HG02943 (cell line): ENCODE measurements at regions not wholly inside any gene's neighbourhood (a gene's known extent, or its start where the extent isn't known, plus 50 kb on each side); places are given as distances from the start of the nearest gene placed in this dataset.
"Not testable (repeated sequence)": the region's sequence is repeated elsewhere in the genome, so short reads cannot be mapped to it uniquely, and the experiment has no call there.

Experiments
- ATAC-seq: cut with Tn5 transposase; IDR thresholded peaks from one replicate; pipeline ENCODE4 v1.9.1; 2021; ENCODE audit warnings: mild to moderate bottlenecking, low read depth, moderate library complexity; ENCODE audit not compliant: unreplicated experiment

DNA sequence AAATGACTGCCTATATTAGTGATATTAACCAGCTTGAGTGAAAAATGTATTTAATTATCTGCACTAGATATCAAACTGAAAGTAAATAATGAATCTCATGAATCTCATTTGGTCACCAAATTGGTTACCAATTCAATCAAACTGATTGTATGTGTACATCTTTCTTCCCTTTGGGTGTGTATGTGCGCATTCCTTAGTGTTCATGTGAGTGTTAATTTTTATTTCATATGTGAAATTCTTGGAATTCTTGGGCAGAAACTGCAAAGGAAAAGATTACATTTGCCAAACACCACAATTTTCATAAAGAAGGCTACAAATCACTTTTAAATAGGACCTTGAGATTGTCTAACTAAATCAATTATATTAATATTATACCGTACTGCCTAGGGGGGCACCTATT lies 648.4 kb upstream of the MARCKS start:
- ATAC-seq = no peak

DNA sequence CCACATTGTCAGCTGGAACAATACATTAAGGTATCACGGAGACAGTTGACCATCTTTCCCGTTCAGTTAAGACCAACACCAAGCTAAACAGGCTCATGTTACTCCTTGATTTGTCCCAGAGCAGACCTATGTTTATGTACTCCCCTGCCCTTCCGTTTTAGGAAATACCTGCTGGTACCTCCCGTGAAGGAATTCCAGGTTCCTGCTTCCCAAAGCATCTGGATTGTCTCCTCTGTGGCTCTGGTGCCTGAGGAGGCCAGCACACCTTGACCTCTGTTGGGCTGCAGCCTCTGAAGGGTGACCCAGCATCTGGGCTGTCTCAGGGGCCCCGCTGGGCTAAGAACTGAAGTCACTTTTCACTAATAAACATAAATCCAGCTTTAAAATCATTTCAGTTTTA lies 647.8 kb upstream of the MARCKS start:
- no peak for ATAC-seq

DNA sequence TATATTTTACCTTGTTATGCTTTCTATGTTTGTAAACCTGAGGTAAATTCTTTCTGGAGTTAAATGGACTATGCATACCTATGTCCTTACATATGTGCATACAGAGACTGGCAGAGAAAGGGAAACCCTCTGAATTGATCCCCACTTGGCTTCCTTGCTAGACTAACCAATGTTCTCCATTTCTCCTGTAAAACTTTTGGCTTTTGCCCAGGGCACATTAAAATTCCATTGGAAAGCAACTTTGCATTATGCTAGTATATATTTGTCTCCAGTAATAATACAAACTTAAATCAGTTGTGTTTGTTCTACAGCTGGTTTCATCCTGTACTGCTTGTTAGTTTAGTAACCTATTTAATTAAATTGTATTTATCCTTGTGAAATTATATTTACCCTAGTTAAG lies 646.0 kb upstream of the MARCKS start:
- ATAC-seq = no peak

DNA sequence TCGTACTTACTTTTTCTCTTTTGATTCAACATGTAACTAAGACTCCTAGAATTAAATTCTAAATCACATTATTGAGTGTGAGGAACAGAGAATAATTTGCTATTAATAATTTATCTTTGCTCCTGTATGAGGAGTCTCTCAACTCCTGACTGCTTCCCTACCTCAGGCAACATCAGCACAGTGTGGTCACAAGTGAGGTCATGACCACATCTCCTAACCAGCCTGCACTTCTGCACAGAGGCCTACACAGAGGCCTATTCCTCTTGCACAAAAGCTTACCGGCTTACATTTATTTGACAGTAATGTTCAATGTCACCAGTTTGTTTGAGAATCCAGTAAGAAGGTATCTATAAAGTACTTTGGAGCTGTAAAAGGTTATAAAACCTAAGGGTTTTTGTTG lies 637.4 kb upstream of the MARCKS start:
- ATAC-seq = no peak

DNA sequence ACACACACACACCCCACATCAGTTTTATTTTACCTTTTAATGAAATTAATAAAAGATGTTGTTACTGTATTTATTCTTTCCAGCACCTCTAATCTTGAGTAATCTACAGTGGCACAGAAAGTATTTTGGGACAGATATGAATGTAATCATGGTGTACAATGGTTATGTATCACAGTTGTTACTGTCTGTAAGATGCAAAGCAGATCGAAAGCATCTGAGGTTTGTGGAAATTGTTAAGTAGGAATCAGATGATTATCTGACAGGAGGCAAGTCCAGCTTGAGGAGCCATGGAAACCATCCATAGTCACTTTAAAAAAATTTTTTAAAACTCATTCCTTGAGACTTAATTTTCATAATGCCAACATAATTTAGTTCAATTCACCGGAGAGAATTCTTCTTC lies 636.3 kb upstream of the MARCKS start:
- no peak for ATAC-seq

DNA sequence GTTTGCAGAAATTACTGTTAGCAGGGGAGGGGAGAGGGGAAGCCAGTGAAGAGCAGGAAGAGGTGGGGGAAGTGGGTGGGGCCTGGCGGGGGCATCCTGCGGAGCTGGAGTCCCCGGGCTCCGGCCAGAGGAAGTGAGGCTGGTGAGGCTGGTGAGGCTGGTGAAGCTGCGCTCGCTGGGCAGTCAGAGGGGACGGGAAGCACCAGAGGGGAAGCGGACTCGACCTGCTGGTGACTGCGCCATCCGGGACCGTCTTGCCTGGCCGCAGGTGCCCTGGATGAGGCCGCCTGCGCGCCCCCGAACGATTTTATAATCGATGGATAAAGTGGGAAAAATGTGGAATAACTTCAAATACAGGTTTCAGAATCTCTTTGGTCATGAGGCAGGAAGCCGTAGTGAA lies 635.3 kb upstream of the MARCKS start:
- no peak for ATAC-seq

DNA sequence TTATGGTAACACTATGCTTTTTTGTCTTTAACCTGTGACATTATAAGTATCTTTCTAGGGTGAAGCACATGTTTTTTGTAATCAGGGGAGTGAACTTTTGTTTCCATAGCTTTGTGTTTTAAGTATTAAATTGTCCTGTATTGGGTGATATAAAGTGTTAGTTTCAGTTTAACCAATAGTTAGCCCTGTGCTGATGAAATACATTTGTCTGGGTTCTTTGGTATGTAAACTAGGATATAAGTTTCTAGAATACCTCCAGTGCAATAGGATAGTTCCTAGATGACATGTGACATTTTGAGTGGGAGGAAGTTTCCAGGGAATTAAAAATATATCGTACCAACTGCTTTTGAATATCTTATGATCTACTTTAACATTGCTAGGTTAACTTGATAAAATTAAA lies 611.0 kb upstream of the MARCKS start:
- ATAC-seq = no peak

DNA sequence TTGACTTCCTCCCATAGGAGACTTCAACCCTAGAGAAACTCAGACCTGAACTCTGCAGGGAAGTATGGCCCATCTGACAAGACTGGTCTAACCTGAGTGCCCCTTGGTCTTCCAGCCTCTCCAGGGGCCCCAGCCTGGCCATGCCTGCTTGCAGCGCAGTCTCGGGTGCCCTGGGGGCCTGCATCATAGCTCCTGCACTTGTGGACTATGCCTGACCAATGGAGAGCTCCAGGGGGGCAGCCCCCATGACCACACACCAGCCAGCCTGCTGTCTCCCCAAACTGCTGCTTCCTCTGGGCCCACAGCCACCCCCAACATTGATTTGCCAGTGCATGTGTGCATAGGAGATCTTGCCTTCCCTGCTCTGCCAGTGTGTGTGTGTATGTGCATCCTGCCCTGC lies 608.6 kb upstream of the MARCKS start:
- ATAC-seq = no peak

DNA sequence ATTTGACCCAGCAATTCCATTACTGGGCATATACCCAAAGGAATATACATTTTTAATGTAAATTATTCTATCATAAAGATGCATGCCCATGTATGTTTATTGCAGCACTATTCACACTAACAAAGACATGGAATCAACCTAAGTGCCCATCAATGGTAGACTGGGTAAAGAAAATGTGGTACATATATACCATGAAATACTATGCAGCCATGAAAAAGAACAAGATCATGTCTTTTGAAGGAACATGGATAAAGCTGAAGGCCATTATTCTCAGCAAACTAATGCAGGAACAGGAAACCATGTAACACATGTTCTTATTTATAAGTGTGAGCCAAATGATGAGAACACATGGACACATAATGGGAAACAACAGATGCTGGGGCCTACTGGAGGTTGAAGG lies 603.0 kb upstream of the MARCKS start:
- ATAC-seq = not testable (repeated sequence)

DNA sequence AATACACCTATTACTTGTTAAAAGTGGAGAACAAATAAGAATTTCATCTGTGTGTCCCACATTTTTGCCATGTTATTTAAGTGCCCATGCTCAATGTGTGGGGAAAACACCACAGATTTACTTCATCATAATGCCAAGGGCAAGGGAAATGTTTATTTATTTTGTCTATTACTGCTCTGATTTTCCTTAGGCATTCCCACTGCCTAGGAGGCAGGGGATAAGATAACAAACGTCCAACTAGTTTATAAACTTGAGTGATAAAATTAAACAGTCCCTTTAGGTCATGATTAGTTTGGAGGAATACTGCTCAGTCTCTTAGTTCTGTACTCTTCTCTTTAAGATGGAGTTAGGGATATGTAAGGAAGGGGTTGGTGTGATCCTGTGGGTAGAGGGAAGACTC lies 598.4 kb upstream of the MARCKS start:
- ATAC-seq = no peak

DNA sequence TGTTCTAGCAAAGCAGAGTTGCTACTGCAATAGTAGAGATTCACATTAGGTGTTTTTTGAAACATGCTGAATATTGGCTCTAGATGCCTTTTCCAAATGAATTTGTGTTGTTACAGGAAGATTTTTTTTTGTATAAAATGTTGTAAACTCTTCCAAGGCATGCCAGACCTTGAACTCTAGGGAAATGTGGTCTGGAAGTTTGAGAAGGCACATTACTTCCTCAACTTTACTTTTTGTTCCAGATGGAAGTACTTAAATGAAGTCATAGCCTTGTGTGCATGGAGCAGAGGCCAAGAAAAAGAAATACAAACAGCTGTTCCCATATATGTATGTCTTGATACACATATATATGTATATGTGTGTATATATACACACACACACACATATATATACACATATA lies 585.7 kb upstream of the MARCKS start:
- ATAC-seq = no peak

DNA sequence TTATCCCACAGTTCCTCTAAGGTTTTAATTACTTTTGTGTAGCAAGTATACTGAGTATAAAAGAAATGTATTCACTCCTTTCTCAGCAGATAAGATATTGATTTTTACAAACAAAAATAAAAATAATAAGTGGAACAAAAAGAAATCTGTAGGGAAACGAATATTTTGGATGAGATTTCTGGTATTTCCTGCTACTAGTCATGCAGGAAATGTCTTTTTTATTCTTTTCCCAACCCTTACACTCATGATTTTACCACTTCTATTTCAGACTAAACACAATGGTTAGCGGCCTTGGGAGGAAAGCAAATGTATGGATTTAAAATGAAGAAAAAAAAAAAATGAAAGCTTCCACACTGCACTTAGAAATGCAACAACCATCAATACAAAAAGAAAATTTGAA lies 580.5 kb upstream of the MARCKS start:
- ATAC-seq = no peak

DNA sequence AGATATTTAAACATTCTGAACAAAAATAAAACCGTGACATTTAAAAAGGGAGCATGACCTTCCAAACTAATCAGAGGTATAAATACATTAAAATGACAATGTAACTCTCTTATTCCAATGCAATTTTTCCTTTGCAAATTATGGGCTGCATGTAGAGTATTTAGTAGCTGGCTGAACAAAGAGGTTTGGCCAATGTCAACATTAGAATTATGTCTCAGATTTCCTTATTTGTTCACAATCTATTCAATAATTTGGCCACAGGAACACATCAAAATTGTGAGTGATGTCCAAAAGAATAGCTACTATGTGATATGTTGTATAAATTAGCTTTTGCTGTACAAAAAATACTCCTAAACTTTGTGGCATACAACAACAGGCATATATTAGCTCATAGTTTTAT lies 580.0 kb upstream of the MARCKS start:
- no peak for ATAC-seq

DNA sequence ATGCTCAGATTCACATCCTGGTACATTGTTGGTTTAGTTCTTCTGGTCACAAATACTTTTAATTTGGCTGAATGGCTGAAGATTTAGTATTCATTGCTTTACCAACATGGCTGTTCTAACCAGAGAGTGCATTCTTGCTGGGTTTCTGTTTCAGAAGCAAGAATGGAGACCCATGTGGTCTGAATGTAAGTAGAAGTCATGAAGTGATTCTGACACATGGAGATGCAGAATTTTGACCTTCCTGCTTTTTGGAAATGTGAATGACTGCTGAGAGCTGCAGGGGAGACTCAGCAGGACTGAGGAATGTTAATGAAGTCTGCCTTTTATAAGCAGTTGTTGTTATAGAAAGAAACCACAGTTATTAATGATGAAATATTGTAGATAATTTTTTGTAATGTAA lies 576.1 kb upstream of the MARCKS start:
- ATAC-seq = no peak

DNA sequence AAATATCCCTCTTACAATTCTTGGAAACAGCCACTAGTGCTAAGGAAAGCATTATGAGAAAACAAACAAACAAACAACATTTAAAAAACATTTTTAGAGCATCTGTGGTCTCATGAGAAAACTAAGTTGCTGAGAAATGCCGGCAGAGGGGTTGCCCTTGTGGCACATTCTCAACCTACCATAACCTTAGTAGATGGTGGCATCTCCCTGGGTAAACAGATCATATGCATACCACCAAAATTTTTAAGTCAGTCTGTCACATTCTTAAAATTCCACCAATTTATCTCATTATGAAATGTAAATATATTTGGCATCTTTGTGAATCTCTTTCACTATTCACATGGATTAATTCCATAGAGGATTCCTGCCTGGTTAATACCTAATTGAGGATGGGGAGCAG lies 575.7 kb upstream of the MARCKS start:
- ATAC-seq = no peak

DNA sequence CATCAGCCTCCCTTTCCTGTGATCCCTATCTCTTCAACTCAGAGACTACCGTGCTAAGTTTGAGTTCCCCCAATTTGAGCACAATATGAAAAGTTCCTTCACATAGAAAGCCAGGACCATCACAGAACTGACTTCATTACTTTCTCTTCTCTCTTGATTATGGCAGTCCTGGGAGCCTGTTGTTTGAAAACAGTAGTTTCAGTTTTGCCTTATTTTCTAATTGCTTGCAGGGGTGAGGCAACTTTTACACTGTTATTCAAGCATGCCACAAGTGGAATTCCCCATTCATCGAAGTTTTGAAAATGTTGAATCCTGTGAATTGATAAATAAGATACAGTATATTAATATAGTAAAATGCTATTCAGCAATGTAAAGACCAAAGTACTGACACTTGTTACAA lies 569.7 kb upstream of the MARCKS start:
- ATAC-seq = no peak

DNA sequence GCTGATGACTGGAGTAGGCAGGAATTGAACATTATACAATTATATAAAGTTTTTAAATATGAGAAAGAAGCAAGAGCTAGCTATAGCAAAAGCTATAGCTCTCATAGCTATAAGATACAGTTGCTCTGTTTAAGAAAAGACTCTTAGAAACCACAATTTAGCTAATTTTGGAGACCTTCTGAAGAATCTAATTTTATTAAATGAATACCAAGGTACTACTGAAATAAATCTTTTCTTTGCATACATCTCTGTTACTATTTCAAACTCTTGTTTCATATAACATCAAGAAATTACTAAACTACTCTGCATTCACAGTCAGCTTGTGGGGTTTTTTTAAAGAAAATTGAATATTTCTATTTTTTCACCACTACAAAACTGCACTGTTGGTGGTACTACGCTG lies 568.7 kb upstream of the MARCKS start:
- ATAC-seq = no peak

DNA sequence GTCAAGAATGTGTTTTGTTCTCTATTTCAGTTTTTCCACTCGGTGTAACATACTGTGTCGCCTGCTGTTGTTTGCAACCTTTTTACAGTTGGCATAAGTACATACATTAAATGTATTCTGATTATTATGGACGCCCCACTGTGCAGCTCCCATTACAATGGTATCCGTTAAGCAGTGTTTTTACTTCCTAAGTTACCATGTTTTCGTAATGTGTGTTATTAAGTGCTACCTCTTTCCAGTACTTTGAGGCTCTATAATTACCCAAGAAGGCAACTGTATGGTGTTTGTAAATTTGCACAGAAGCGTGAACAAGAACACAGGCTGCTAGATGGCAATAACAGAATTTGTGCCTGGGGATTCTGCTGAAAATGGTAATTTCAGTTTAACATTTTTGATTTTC lies 568.0 kb upstream of the MARCKS start:
- ATAC-seq = no peak

DNA sequence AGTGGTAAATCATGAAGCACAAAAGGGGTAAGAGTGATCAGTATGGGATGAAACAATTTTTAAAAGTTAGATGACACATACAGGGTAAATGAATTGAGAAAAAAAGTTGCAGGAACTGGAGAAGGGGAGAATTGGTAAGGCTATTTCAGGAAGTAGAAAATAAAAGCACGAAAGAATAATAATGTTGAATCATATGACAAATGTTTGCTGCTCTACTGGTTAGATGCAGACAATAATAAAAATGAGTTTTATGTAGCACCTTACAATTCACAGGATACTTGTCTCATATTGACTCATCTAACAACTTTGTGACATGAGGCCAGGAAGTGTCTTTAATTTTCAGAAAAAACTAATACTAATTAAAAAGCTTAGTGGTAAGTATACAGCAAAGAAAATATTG lies 566.5 kb upstream of the MARCKS start:
- ATAC-seq = no peak

DNA sequence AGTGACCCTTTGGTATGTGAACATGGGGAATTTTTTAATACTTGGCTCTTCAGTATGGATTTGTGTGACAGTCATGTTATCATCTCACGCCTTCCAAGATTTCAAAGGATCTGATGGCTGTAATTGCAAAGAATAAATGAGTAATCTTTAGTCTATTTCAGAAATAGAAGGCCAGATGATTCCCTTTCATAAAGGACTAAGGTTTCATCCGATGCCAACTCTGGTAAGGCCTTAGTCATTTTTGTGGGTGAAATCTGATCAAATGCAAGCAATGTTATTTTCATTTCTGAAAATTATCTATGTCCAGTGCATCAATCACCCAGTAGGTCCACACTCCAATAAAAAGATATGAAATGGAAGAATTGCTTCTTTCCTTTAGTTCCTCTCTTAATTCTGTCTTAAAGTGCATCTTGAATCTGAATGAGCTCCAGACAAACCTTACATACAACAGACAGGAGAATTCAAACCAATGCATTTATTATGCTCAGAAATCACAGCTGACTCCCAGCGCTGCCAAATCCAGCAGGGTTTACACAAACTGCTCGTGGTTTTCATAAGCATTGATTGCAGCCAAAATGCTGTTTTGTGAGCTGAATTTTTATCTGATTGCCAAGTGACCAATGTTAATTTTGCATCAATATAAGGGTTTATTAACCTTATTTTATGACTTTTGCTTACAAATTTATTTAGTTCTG lies 565.2 kb upstream of the MARCKS start:
- no peak for ATAC-seq

DNA sequence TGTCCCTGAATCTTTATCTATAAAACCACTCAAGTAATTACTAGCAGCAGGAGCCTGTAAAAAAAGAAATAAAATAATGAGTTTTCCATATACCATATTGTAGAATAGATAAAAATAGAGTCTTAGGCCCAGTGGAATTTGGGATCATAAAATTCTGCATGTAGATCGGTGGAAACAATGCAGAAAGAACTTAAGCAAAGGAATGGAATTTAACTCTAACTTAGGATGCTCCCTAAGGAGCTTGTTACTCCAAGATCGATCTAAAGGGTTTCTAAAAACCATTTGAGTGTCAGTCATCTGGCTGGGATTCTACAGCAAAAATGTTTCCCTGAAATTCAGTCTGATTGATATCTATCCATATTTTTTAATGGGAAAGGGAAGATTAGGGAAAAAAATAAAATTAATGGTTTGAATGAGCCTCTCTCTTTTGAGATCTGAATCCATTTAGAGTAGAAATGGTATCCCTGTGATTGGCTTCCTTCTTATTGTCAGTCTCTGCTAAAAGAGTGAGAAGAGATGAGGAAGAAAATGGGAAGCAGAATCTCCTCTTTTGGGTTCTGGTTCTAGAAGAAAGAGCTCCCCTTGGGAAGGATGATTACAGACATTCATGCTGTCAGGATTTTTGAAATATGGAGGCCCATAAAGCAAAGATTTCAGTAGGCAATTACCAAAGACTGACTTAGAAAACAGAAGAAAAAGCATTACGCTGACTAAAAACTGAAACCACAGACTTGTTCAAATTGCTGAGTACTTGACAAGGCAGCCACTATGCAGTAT lies 564.3 kb upstream of the MARCKS start:
- ATAC-seq = no peak

DNA sequence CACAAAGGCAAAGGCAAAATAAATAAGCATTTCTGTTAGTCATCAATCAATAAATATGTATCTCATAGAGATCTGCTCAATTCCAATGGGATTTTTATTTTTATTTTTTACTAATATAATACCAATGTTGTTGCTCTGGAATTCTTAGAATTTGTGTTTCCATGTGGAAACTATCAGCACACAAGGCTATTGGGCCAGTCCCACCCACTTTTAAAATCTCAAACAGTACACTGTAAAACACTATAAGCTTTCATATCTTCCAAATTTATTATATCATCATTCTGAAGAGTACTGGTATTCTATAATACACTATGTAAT lies 563.8 kb upstream of the MARCKS start:
- ATAC-seq = no peak

DNA sequence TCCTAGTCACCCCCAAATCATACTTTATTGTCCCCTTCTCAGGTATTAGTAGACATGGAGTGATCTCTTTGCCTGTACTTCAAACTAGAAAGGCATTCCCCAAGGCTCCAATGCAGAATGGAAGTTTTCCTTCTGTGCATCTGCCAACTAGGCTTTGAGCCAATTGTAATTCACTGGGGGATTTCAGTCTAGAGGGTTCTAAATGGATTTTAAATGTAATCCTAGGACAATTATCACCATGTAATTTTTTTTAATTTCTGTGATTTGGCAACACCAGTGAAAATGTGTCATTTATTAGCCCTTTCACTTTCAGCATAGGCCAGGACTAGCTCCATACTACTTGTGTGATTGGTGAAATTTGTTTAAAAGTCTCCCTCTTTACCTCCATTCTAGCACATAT lies 557.6 kb upstream of the MARCKS start:
- no peak for ATAC-seq
